ENCODE measurements at regions not wholly inside any gene's neighbourhood (a gene's known extent, or its start where the extent isn't known, plus 50 kb on each side); places are given as distances from the start of the nearest gene placed in this dataset.

- TF ChIP-seq CTCF (IDR thresholded peaks at IDR 0.05; ENCODE audit: low read depth, low read length) = no peak
- DNase-seq (ENCODE audit: low read depth, low spot score) = no peak
- in situ Hi-C loops (cut with HindIII; ENCODE audit: low sequenced_read_pairs) = no loop called here
- no peak overlapping the region for H3K4me3 ChIP-seq (ENCODE audit: low read depth, low read length)
These were observed 91.9 kb upstream of the OTOS start for GRCh38 chr2:240232264-240232915.

DNA sequence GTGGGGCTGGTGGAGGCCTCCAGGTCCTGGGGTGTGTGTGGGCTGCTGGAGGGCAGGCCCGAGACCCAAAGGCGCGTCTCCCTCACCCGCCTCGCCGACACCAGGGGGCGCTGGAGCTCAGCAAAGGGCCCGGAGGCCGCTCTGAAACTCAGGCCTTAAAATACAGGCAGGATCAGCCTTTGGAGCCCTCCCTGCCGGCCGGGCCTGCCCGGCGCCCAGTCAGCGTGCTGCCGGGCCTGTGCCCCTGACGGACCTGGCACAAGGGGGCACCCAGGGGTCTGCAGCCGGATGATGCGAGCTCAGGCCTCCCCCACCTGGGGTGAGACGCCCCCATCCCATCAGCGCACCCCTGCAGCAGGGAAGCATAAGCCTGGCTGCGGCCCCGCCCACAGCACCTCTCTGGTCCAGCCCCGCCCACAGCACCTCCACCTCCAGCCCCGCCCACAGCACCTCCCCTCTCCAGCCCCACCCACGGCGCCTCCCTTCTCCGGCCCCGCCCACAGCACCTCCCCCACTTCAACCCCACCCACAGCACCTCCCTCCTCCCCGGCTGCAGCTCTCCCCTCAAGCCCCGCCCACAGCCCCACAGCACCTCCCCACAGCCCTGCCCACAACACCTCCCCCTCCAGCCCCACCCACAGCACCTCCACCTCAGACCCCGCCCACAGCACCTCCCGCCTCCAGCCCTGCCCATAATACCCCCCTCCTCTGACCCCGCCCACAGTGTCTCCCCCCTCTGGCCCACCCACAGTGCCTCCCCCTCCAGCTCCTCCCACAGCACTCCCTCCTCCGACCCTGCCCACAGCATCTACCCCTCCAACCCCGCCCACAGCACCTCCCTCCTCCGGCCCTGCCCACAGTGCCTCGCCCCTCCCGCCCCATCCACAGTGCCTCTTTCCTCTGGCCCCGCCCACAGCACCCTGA is 92.8 kb upstream of the OTOS start:
- in situ Hi-C loops (cut with HindIII; ENCODE audit: low sequenced_read_pairs) = no loop called here
- peak; percentile 74 for DNase-seq (ENCODE audit: low read depth, low spot score)
- peak; percentile 88 for TF ChIP-seq CTCF (IDR thresholded peaks at IDR 0.05; ENCODE audit: low read depth, low read length)
- H3K4me3 ChIP-seq (ENCODE audit: low read depth, low read length) = no peak overlapping the region

GRCh38 chr2:240233885-240234502 is 93.5 kb upstream of the OTOS start:
- DNase-seq (ENCODE audit: low read depth, low spot score) = no peak
- in situ Hi-C loops (cut with HindIII; ENCODE audit: low sequenced_read_pairs) = no loop called here
- no peak for TF ChIP-seq CTCF (IDR thresholded peaks at IDR 0.05; ENCODE audit: low read depth, low read length)
- no peak overlapping the region for H3K4me3 ChIP-seq (ENCODE audit: low read depth, low read length)

- DNase-seq (ENCODE audit: low read depth, low spot score) = no peak
- no peak overlapping the region for H3K4me3 ChIP-seq (ENCODE audit: low read depth, low read length)
- in situ Hi-C loops (cut with HindIII; ENCODE audit: low sequenced_read_pairs) = no loop called here
- no peak for TF ChIP-seq CTCF (IDR thresholded peaks at IDR 0.05; ENCODE audit: low read depth, low read length)
These were observed 94.1 kb upstream of the OTOS start for GRCh38 chr2:240234503-240234951.

- H3K4me3 ChIP-seq (ENCODE audit: low read depth, low read length) = no peak overlapping the region
- TF ChIP-seq CTCF (IDR thresholded peaks at IDR 0.05; ENCODE audit: low read depth, low read length) = no peak
- DNase-seq (ENCODE audit: low read depth, low spot score) = no peak
- in situ Hi-C loops (cut with HindIII; ENCODE audit: low sequenced_read_pairs) = no loop called here
These were observed 94.8 kb upstream of the OTOS start for GRCh38 chr2:240235149-240235803.

GRCh38 chr2:240235811-240236210 is 95.4 kb upstream of the OTOS start:
- DNase-seq (ENCODE audit: low read depth, low spot score) = no peak
- in situ Hi-C loops (cut with HindIII; ENCODE audit: low sequenced_read_pairs) = no loop called here
- no peak overlapping the region for H3K4me3 ChIP-seq (ENCODE audit: low read depth, low read length)
- no peak for TF ChIP-seq CTCF (IDR thresholded peaks at IDR 0.05; ENCODE audit: low read depth, low read length)

Measured in astrocyte of the spinal cord (primary cell).